NCI-H460 (cell line): ENCODE measurements at regions not wholly inside any gene's neighbourhood (a gene's known extent, or its start where the extent isn't known, plus 50 kb on each side); places are given as distances from the start of the nearest gene placed in this dataset.
"Not testable (repeated sequence)": the region's sequence is repeated elsewhere in the genome, so short reads cannot be mapped to it uniquely, and the experiment has no call there.

Experiments
- DNase-seq: peaks from one replicate; pipeline ENCODE4 v3.0.0-alpha.2; 2016; ENCODE audit warnings: low read depth; ENCODE audit errors: extremely low read depth

DNA sequence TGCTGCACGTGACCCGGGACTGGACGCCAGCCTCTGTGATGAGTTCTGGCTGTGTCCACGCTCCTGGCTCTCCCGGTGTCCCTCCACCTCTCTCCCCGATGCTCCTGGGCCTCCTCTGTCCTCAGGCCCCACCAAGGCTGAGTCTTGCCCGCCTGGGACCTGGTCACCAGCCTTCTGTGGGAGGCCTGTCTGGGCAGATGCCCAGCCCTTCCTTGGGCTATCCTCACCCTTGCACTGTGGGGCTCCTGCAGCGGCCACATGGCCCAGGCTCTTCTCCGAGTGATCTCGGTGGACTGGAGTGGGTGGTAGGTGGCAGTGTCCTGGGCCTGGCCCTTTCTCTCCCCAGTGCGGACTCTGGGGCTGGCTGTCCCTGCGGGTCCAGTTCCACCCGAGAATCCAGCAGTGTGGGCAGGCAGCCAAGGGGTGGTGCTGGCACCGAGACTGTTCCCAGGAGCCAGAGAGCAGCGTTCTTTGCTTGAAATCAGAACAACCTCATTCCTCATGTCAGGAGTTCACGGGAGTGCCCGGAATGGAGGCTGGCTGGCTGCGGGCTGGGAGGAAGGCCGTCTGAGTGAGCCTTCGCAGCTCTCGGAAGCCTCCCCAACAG lies 94.6 kb downstream of the TMEM121 start:
- DNase-seq = not testable (repeated sequence)

DNA sequence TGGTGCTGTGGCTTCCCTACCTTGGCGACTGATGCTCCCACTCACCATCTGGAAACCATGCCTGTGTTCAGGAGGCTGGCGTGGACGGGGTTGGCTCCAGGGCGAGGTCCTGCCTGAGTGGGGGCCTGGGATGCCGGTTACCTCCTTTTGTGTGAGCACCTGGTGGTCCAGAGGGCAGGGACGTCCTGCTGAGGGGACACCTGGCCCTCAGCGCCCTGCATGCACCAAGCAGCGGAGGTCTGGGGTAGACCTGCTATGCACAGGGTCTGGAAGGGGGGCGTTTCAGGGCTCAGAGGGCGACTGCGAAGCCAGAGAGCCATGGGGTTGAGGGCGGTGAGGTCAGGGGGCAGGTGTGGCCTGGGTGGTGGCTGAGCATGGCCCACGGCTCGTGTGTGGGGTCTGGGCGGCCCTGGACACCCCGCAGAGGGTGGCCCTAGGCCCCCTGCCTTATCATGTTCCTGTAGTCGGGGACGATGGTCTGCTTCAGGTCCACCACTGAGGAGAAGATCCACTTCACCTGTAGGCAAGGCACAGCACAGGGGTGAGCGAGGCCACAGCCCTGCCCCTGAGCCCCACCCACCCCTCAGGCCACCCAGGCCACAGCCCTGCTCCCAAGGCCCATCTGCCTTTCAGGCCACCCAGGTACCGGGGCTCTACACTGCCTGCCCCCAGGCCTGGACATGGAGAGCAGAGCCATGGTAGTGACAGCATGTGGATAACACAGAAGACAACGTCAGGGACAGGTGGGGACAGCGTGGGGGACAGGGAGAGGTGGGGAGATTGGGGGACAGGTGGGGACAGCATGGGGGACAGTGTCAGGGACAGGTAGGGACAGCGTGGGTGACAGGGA lies 95.3 kb downstream of the TMEM121 start:
- DNase-seq = not testable (repeated sequence)

DNA sequence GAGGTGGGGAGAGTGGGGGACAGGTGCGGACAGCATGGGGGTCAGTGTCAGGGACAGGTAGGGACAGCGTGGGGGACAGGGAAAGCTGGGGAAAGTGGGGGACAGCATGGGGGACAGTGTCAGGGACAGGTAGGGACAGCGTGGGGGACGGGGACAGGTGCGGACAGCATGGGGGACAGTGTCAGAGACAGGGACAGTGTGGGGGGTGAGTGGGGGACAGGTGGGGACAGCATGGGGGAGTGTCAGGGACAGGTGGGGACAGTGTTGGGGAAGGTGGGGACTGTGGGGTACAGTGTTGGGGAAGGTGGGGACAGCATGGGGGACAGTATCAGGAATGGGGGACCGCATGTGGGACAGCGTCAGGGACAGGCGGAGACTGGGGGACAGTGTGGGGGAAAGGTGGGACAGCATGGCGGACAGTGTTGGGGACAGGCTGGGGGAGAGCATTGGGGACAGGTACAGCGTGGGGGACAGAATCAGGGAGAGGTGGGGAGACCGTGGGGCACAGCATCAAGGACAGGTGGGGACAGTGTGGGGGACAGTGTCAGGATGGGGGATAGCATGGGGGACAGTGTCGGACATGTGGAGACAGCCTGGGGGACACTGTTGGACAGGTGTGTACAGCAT lies 96.1 kb downstream of the TMEM121 start:
- no peak for DNase-seq

- DNase-seq = not testable (repeated sequence)
Measured at GRCh38 chr14:105623178-105623577, 96.8 kb downstream of the TMEM121 start.

DNA sequence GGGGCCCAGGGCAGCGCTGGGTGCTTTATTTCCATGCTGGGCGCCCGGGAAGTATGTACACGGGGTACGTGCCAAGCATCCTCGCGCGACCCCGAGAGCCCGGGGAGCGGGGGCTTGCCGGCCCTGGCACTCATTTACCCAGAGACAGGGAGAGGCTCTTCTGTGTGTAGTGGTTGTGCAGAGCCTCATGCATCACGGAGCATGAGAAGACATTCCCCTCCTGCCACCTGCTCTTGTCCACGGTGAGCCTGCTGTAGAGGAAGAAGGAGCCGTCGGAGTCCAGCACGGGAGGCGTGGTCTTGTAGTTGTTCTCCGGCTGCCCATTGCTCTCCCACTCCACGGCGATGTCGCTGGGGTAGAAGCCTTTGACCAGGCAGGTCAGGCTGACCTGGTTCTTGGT lies 98.0 kb downstream of the TMEM121 start:
- DNase-seq = not testable (repeated sequence)

DNA sequence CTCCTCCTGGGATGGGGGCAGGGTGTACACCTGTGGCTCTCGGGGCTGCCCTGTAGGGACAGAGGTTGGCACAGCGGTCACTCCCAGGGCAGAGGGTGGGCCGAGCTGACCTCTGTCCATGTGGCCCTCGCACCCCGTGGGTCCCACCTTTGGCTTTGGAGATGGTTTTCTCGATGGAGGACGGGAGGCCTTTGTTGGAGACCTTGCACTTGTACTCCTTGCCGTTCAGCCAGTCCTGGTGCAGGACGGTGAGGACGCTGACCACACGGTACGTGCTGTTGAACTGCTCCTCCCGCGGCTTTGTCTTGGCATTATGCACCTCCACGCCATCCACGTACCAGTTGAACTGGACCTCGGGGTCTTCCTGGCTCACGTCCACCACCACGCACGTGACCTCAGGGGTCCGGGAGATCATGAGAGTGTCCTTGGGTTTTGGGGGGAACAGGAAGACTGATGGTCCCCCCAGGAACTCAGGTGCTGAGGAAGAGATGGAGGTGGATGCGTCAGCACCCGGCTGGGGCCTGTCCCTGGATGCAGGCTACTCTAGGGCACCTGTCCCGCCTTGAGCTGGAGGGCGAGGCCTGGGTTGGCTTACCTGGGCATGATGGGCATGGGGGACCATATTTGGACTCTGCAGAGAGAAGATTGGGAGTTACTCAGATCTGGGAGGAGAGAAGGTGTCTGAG lies 98.5 kb downstream of the TMEM121 start:
- DNase-seq = not testable (repeated sequence)

DNA sequence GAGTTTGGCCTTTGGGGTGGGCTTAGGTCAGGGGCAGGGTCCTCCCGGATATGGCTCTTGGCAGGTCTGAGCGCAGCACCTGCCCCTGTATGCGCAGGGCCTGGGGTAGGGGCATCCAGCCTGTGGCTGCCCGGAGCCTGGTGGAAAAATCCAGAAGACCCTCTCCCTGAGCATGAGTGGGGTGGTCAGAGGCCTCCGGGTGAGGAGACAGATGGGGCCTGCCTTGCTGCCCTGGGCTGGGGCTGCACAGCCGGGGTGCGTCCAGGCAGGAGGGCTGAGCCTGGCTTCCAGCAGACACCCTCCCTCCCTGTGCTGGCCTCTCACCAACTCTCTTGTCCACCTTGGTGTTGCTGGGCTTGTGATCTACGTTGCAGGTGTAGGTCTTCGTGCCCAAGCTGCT lies 99.1 kb downstream of the TMEM121 start:
- DNase-seq = not testable (repeated sequence)

GRCh38 chr14:105626111-105626510 lies 99.7 kb downstream of the TMEM121 start:
- not testable (repeated sequence) for DNase-seq

- DNase-seq = not testable (repeated sequence)
Measured at GRCh38 chr14:105626651-105627050, 100.3 kb downstream of the TMEM121 start.

- DNase-seq = not testable (repeated sequence)
Measured at GRCh38 chr14:105627287-105627686, 100.9 kb downstream of the TMEM121 start.

- no peak for DNase-seq
Measured at GRCh38 chr14:105627701-105628100, 101.3 kb downstream of the TMEM121 start.

DNA sequence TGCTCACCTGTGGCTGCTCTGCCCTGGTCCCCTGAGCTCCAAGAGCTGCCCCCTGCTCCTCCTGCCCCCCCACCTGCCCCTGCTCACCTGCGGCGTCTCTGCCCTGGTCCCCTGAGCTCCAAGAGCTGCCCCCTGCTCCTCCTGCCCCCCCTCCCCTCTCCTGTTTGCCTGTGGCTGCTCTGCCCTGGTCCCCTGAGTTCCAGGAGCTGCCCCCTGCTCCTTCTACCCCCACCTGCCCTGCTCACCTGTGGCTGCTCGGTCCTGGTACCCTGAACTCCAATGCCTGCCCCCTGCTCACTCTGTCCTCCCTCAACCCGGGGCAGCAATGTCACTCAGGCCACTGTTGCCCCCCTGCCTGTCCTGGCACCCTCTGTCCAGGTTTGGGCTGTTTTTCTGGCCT lies 101.7 kb downstream of the TMEM121 start:
- DNase-seq = not testable (repeated sequence)

DNA sequence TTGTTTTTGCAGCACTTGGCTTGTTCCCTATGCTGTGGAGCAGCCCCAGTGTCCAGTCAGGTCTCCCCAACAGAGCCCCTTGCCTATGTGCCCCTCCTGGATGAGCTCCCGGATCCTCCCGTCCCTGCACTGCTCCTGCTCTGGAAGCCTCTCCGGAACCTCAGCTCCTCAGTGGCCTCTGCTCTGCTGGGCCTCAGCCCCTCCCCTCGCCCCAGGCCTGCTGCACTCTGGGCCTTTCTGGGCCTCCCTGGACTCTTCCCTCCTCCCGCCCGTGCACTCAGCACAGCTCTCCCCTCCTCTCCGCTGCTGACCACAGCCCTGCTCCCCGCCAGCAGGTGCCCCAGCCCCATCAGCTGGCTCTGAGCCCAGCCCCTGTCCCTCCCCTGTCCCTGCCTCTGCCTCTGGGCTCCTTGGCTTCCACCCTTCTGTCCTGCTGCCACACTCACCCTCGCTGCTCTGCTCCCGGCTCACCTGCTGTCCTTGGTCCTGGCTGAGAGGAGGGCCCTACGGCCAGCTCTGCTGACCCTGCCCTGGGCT lies 102.2 kb downstream of the TMEM121 start:
- not testable (repeated sequence) for DNase-seq

- not testable (repeated sequence) for DNase-seq
Measured at GRCh38 chr14:105629091-105629885, 102.9 kb downstream of the TMEM121 start.

DNA sequence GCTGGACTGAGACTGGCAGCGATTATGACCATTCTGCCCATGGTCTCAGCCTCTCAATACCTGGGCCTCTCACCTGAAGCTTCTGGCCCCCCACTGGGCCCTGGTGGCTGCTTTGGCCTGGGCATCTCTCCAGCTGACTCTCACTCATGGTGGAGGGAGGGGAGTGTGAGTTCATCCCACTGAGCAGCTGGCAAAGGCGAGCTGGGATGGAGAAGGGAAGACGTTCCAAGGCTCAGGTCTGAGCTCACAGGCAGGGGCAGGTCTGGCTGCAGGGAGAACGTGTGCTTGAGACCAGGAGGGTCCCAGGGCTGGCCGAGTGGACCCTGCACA lies 103.5 kb downstream of the TMEM121 start:
- no peak for DNase-seq

- DNase-seq = not testable (repeated sequence)
Measured at GRCh38 chr14:105630293-105630934, 104.0 kb downstream of the TMEM121 start.

DNA sequence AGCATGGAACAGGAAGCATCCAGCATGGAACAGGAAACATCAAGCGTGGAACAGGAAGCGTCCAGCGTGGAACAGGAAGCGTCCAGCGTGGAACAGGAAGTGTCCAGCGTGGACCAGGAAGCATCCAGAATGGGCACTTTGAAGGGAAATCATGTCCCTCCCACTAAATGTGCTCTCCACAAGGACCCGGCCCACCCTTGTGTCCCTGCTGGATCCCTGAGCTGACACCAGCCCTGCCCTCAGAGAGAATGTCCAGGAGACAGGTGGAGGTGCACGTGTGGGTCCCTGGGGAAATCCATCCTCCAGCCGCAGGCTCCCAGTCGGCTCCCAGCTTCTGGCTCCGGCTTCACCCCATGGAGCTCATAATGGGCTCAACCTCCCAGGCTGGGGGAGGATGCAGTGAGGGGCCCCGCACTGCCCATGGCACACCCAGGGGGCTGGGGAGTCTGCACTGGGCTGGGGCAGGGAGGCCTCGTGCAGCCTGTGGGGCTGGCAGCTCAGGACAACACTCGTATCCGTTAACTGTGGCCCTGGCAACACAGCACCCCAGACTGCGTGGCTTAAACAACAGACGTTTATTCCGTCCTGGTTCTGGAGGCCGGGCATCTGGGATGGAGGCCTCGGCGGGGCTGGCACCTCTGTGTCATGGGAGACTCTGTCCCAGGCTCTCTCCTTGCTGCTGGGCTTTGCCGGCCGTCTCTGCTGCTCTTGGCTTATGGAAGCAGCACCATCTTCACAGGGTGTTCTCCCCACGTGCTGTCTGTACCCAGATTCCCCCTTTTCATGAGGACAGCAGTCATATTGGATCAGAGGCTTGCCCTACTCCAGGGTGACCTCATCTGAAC lies 104.8 kb downstream of the TMEM121 start:
- not testable (repeated sequence) for DNase-seq

GRCh38 chr14:105632010-105632409 lies 105.6 kb downstream of the TMEM121 start:
- no peak for DNase-seq

- not testable (repeated sequence) for DNase-seq
Measured at GRCh38 chr14:105633596-105633995, 107.2 kb downstream of the TMEM121 start.
